ENCODE measurements at regions not wholly inside any gene's neighbourhood (a gene's known extent, or its start where the extent isn't known, plus 50 kb on each side); places are given as distances from the start of the nearest gene placed in this dataset.
A peak's percentile ranks its signal among the peaks of the same experiment; 100 is the strongest.

GRCh38 chr16:59899940-59900339 lies 1165.8 kb upstream of the GOT2 start:
- no peak for DNase-seq
- H3K27ac ChIP-seq (ENCODE audit: insufficient read depth in 1 of 2, low read depth in 1 of 2, low read length in 2 of 2, poor library complexity in 1 of 2, severe bottlenecking in 2 of 2) = no peak overlapping the region
- ChIA-PET CTCF (no interaction called here), POLR2A (no interaction called here)
- no peaks in the 10 kb centered on the region for H3K36me3 ChIP-seq (ENCODE audit: control insufficient read depth in 4 of 4, insufficient read depth in 4 of 4, low read length in 3 of 4)
- WGBS (ENCODE audit: insufficient coverage) = 77% methylated on average over 2 of the region's 2 CpGs
- H3K4me1 ChIP-seq (ENCODE audit: control extremely low read depth in 1 of 4, control insufficient read depth in 4 of 4, insufficient read depth in 4 of 4, low read length in 3 of 4) = no peaks in the 10 kb centered on the region
- H3K9me3 ChIP-seq (ENCODE audit: control extremely low read depth in 1 of 5, control insufficient read depth in 4 of 5, insufficient read depth in 2 of 5, low read depth in 1 of 5, low read length in 4 of 5) = no peaks in the 10 kb centered on the region
- H3K27me3 ChIP-seq (replicated peaks in 2 of 5; ENCODE audit: control insufficient read depth in 4 of 5, insufficient read depth in 5 of 5, low read length in 4 of 5) = no peaks in the 10 kb centered on the region
- no peak overlapping the region for H3K4me3 ChIP-seq (ENCODE audit: control insufficient read depth in 1 of 7, extremely low read depth in 1 of 7, insufficient read depth in 4 of 7, low read depth in 2 of 7, low read length in 6 of 7)

- H3K4me1 ChIP-seq (ENCODE audit: control extremely low read depth in 1 of 4, control insufficient read depth in 4 of 4, insufficient read depth in 4 of 4, low read length in 3 of 4) = no peaks in the 10 kb centered on the region
- no peak for DNase-seq
- ChIA-PET CTCF (no interaction called here), POLR2A (no interaction called here)
- no peak overlapping the region for H3K4me3 ChIP-seq (ENCODE audit: control insufficient read depth in 1 of 7, extremely low read depth in 1 of 7, insufficient read depth in 4 of 7, low read depth in 2 of 7, low read length in 6 of 7)
- no peaks in the 10 kb centered on the region for H3K9me3 ChIP-seq (ENCODE audit: control extremely low read depth in 1 of 5, control insufficient read depth in 4 of 5, insufficient read depth in 2 of 5, low read depth in 1 of 5, low read length in 4 of 5)
- no peak overlapping the region for H3K27ac ChIP-seq (ENCODE audit: insufficient read depth in 1 of 2, low read depth in 1 of 2, low read length in 2 of 2, poor library complexity in 1 of 2, severe bottlenecking in 2 of 2)
- no peaks in the 10 kb centered on the region for H3K27me3 ChIP-seq (replicated peaks in 2 of 5; ENCODE audit: control insufficient read depth in 4 of 5, insufficient read depth in 5 of 5, low read length in 4 of 5)
- 98% methylated on average over 7 of the region's 8 CpGs for WGBS (ENCODE audit: insufficient coverage)
- no peaks in the 10 kb centered on the region for H3K36me3 ChIP-seq (ENCODE audit: control insufficient read depth in 4 of 4, insufficient read depth in 4 of 4, low read length in 3 of 4)
Observed at GRCh38 chr16:59892376-59892775, 1158.3 kb upstream of the GOT2 start.

- 80% methylated on average over 1 of the region's 2 CpGs for WGBS (ENCODE audit: insufficient coverage)
- Histone ChIP-seq H3K36me3 (ENCODE audit: control insufficient read depth in 4 of 4, insufficient read depth in 4 of 4, low read length in 3 of 4) (no peaks in the 10 kb centered on the region), H3K9me3 (ENCODE audit: control extremely low read depth in 1 of 5, control insufficient read depth in 4 of 5, insufficient read depth in 2 of 5, low read depth in 1 of 5, low read length in 4 of 5) (no peaks in the 10 kb centered on the region), H3K4me1 (ENCODE audit: control extremely low read depth in 1 of 4, control insufficient read depth in 4 of 4, insufficient read depth in 4 of 4, low read length in 3 of 4) (no peaks in the 10 kb centered on the region), H3K4me3 (ENCODE audit: control insufficient read depth in 1 of 7, extremely low read depth in 1 of 7, insufficient read depth in 4 of 7, low read depth in 2 of 7, low read length in 6 of 7) (no peak overlapping the region), H3K27me3 (replicated peaks in 2 of 5; ENCODE audit: control insufficient read depth in 4 of 5, insufficient read depth in 5 of 5, low read length in 4 of 5) (no peaks in the 10 kb centered on the region), H3K27ac (ENCODE audit: insufficient read depth in 1 of 2, low read depth in 1 of 2, low read length in 2 of 2, poor library complexity in 1 of 2, severe bottlenecking in 2 of 2) (no peak overlapping the region)
- POLR2A ChIA-PET = no interaction called here
- no peak for DNase-seq
- CTCF ChIA-PET = no interaction called here
Observed at GRCh38 chr16:59887856-59888255, 1153.7 kb upstream of the GOT2 start.

DNA sequence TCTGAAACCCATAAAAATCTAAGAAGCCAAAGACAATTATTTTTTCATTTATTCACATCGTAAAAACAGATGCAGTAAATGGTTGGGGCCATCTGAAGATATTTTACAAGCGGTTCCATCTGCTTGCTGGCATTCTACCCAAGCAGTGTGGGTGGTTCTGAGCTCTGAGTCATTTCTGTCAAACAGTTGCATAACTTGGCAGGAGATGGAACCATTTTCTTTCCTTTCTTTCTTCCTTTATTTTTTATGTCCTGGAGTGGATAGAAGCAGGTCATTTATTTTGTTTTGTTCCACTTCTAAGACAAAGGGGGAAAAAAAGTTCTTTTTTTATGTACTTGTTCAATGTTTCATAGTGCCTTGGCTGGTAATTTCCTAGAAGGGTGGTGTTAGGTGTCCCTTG lies 1151.9 kb upstream of the GOT2 start:
- H3K27ac ChIP-seq (ENCODE audit: insufficient read depth in 1 of 2, low read depth in 1 of 2, low read length in 2 of 2, poor library complexity in 1 of 2, severe bottlenecking in 2 of 2) = no peak overlapping the region
- H3K4me1 ChIP-seq (ENCODE audit: control extremely low read depth in 1 of 4, control insufficient read depth in 4 of 4, insufficient read depth in 4 of 4, low read length in 3 of 4) = no peaks in the 10 kb centered on the region
- 86% methylated on average over 1 of the region's 2 CpGs for WGBS (ENCODE audit: insufficient coverage)
- H3K36me3 ChIP-seq (ENCODE audit: control insufficient read depth in 4 of 4, insufficient read depth in 4 of 4, low read length in 3 of 4) = no peaks in the 10 kb centered on the region
- ChIA-PET POLR2A (no interaction called here), CTCF (no interaction called here)
- no peaks in the 10 kb centered on the region for H3K27me3 ChIP-seq (replicated peaks in 2 of 5; ENCODE audit: control insufficient read depth in 4 of 5, insufficient read depth in 5 of 5, low read length in 4 of 5)
- no peak overlapping the region for H3K4me3 ChIP-seq (ENCODE audit: control insufficient read depth in 1 of 7, extremely low read depth in 1 of 7, insufficient read depth in 4 of 7, low read depth in 2 of 7, low read length in 6 of 7)
- peak in 2 of 3 donors; percentile 24 to 25 for DNase-seq
- no peaks in the 10 kb centered on the region for H3K9me3 ChIP-seq (ENCODE audit: control extremely low read depth in 1 of 5, control insufficient read depth in 4 of 5, insufficient read depth in 2 of 5, low read depth in 1 of 5, low read length in 4 of 5)

DNA sequence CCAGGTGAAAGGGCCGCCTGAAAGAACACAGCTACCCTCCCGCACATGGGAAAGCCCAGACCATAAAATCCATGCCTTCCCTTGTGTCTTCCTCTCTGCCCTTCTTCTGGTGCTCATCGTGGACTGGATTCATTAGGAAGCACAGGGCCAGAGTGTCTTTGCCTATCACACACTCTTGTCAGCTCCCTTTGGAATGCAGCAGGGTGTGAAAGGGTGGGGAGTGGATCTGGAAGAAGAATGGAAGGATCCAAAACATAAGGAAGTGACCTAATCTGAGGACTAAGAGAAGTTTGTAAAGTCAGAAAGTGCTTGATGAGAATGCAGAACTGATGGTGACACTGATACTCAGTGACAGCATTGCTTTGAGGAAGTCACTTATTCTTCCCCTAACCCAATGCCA lies 1147.3 kb upstream of the GOT2 start:
- DNase-seq = peak in 2 of 3 donors; percentile 4 to 10
- Histone ChIP-seq H3K27ac (ENCODE audit: insufficient read depth in 1 of 2, low read depth in 1 of 2, low read length in 2 of 2, poor library complexity in 1 of 2, severe bottlenecking in 2 of 2) (no peak overlapping the region), H3K27me3 (replicated peaks in 2 of 5; ENCODE audit: control insufficient read depth in 4 of 5, insufficient read depth in 5 of 5, low read length in 4 of 5) (no peaks in the 10 kb centered on the region), H3K36me3 (ENCODE audit: control insufficient read depth in 4 of 4, insufficient read depth in 4 of 4, low read length in 3 of 4) (no peaks in the 10 kb centered on the region), H3K4me1 (ENCODE audit: control extremely low read depth in 1 of 4, control insufficient read depth in 4 of 4, insufficient read depth in 4 of 4, low read length in 3 of 4) (no peaks in the 10 kb centered on the region), H3K9me3 (ENCODE audit: control extremely low read depth in 1 of 5, control insufficient read depth in 4 of 5, insufficient read depth in 2 of 5, low read depth in 1 of 5, low read length in 4 of 5) (no peaks in the 10 kb centered on the region), H3K4me3 (ENCODE audit: control insufficient read depth in 1 of 7, extremely low read depth in 1 of 7, insufficient read depth in 4 of 7, low read depth in 2 of 7, low read length in 6 of 7) (no peak overlapping the region)
- ChIA-PET POLR2A (no interaction called here), CTCF (no interaction called here)
- 100% methylated on average over 2 of the region's 3 CpGs for WGBS (ENCODE audit: insufficient coverage)

- no peak for DNase-seq
- Histone ChIP-seq H3K27ac (ENCODE audit: insufficient read depth in 1 of 2, low read depth in 1 of 2, low read length in 2 of 2, poor library complexity in 1 of 2, severe bottlenecking in 2 of 2) (no peak overlapping the region), H3K27me3 (replicated peaks in 2 of 5; ENCODE audit: control insufficient read depth in 4 of 5, insufficient read depth in 5 of 5, low read length in 4 of 5) (no peaks in the 10 kb centered on the region), H3K4me3 (ENCODE audit: control insufficient read depth in 1 of 7, extremely low read depth in 1 of 7, insufficient read depth in 4 of 7, low read depth in 2 of 7, low read length in 6 of 7) (no peak overlapping the region), H3K36me3 (ENCODE audit: control insufficient read depth in 4 of 4, insufficient read depth in 4 of 4, low read length in 3 of 4) (no peaks in the 10 kb centered on the region), H3K4me1 (ENCODE audit: control extremely low read depth in 1 of 4, control insufficient read depth in 4 of 4, insufficient read depth in 4 of 4, low read length in 3 of 4) (no peaks in the 10 kb centered on the region), H3K9me3 (ENCODE audit: control extremely low read depth in 1 of 5, control insufficient read depth in 4 of 5, insufficient read depth in 2 of 5, low read depth in 1 of 5, low read length in 4 of 5) (no peaks in the 10 kb centered on the region)
- ChIA-PET CTCF (no interaction called here), POLR2A (no interaction called here)
- 100% methylated on average over 1 of the region's 1 CpG for WGBS (ENCODE audit: insufficient coverage)
Observed at GRCh38 chr16:59880611-59881010, 1146.5 kb upstream of the GOT2 start.

DNA sequence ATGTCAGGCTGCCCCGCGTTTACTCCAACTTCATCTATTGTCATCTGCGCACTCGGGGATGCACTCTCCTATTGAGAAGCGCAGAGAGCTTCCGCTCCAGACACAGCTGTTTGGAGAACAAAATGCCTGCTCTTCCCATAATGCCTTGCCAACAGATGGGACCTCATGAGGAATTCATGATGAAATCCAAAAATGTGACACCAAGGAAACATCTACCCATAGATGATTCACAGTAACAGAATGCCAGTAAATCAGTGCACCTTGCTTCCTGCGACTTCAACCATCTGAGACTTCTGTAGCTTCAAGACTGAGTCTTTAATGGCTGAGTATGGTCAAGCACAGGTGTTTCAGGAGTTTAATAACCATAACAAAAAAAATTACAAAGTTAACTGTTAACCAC lies 1144.9 kb upstream of the GOT2 start:
- ChIA-PET CTCF (no interaction called here), POLR2A (no interaction called here)
- H3K36me3 ChIP-seq (ENCODE audit: control insufficient read depth in 4 of 4, insufficient read depth in 4 of 4, low read length in 3 of 4) = no peaks in the 10 kb centered on the region
- no peak for DNase-seq
- no peak overlapping the region for H3K4me3 ChIP-seq (ENCODE audit: control insufficient read depth in 1 of 7, extremely low read depth in 1 of 7, insufficient read depth in 4 of 7, low read depth in 2 of 7, low read length in 6 of 7)
- 98% methylated on average over 7 of the region's 7 CpGs for WGBS (ENCODE audit: insufficient coverage)
- no peaks in the 10 kb centered on the region for H3K9me3 ChIP-seq (ENCODE audit: control extremely low read depth in 1 of 5, control insufficient read depth in 4 of 5, insufficient read depth in 2 of 5, low read depth in 1 of 5, low read length in 4 of 5)
- no peaks in the 10 kb centered on the region for H3K27me3 ChIP-seq (replicated peaks in 2 of 5; ENCODE audit: control insufficient read depth in 4 of 5, insufficient read depth in 5 of 5, low read length in 4 of 5)
- H3K27ac ChIP-seq (ENCODE audit: insufficient read depth in 1 of 2, low read depth in 1 of 2, low read length in 2 of 2, poor library complexity in 1 of 2, severe bottlenecking in 2 of 2) = no peak overlapping the region
- no peaks in the 10 kb centered on the region for H3K4me1 ChIP-seq (ENCODE audit: control extremely low read depth in 1 of 4, control insufficient read depth in 4 of 4, insufficient read depth in 4 of 4, low read length in 3 of 4)

DNA sequence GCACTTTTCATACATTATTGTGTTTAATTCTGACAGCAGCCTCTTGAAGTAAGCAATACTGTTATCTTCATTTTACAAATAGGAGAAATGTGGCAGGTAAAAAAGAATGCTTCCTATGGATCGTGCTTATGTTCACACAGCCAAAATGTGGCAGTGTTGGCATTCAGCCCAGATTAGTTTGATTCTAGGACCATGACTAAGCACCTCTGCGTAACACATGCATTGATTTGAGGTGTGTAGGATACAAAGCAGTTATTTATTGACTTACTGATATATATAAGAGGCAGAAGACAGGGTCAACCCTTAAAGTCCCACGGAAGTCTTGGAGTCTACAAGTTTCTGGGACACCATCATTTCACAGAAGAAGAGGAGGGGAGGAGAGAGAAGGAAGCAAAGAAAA lies 1144.4 kb upstream of the GOT2 start:
- H3K4me1 ChIP-seq (ENCODE audit: control extremely low read depth in 1 of 4, control insufficient read depth in 4 of 4, insufficient read depth in 4 of 4, low read length in 3 of 4) = no peaks in the 10 kb centered on the region
- POLR2A ChIA-PET = no interaction called here
- no peaks in the 10 kb centered on the region for H3K36me3 ChIP-seq (ENCODE audit: control insufficient read depth in 4 of 4, insufficient read depth in 4 of 4, low read length in 3 of 4)
- no peak overlapping the region for H3K27ac ChIP-seq (ENCODE audit: insufficient read depth in 1 of 2, low read depth in 1 of 2, low read length in 2 of 2, poor library complexity in 1 of 2, severe bottlenecking in 2 of 2)
- WGBS (ENCODE audit: insufficient coverage) = 43% methylated on average over 2 of the region's 3 CpGs
- H3K4me3 ChIP-seq (ENCODE audit: control insufficient read depth in 1 of 7, extremely low read depth in 1 of 7, insufficient read depth in 4 of 7, low read depth in 2 of 7, low read length in 6 of 7) = no peak overlapping the region
- CTCF ChIA-PET = no interaction called here
- H3K27me3 ChIP-seq (replicated peaks in 2 of 5; ENCODE audit: control insufficient read depth in 4 of 5, insufficient read depth in 5 of 5, low read length in 4 of 5) = no peaks in the 10 kb centered on the region
- DNase-seq = peak; percentile 1 to 49 (median 41)
- H3K9me3 ChIP-seq (ENCODE audit: control extremely low read depth in 1 of 5, control insufficient read depth in 4 of 5, insufficient read depth in 2 of 5, low read depth in 1 of 5, low read length in 4 of 5) = no peaks in the 10 kb centered on the region

Data from common myeloid progenitor, CD34-positive (primary cell).